Mesenchymal stem cell (in vitro differentiated cells and primary cell): ENCODE measurements at regions not wholly inside any gene's neighbourhood (a gene's known extent, or its start where the extent isn't known, plus 50 kb on each side); places are given as distances from the start of the nearest gene placed in this dataset.

Experiments
- DNase-seq: peaks from one replicate; pipeline ENCODE4 v3.0.0-alpha.2; 2013
- H2AFZ ChIP-seq: one replicate; pipeline ENCODE4 v1.6.1; 2013; ENCODE audit warnings: low read depth, mild to moderate bottlenecking, control low read depth, inconsistent platforms, low read length, moderate library complexity
- H2AK5ac ChIP-seq: 2 replicates; pipeline ENCODE4 v1.6.1; 2013; ENCODE audit warnings: low read length, moderate library complexity, mild to moderate bottlenecking, inconsistent platforms; ENCODE audit not compliant: severe bottlenecking
- H2BK120ac ChIP-seq: one replicate; pipeline ENCODE4 v1.6.1; 2013; ENCODE audit warnings: low read depth, mild to moderate bottlenecking, inconsistent platforms, low read length, moderate library complexity
- H2BK12ac ChIP-seq, 2 experiments: one replicate each; pipeline ENCODE4 v1.6.1; 2013; ENCODE audit warnings: inconsistent platforms in 2 of 2, low read length in 2 of 2, mild to moderate bottlenecking in 2 of 2, moderate library complexity in 2 of 2, control low read depth in 1 of 2
- H2BK15ac ChIP-seq: one replicate; pipeline ENCODE4 v1.6.1; 2013; ENCODE audit warnings: mild to moderate bottlenecking, low read depth, inconsistent platforms; ENCODE audit not compliant: poor library complexity, severe bottlenecking
- H2BK5ac ChIP-seq: 2 replicates; pipeline ENCODE4 v1.6.1; 2013; ENCODE audit warnings: low read depth, mild to moderate bottlenecking, low read length, control low read depth, inconsistent platforms; ENCODE audit not compliant: poor library complexity, severe bottlenecking
- H3K14ac ChIP-seq, 2 experiments: one replicate each; pipeline ENCODE4 v1.6.1; 2013; ENCODE audit warnings: inconsistent platforms in 2 of 2, low read length in 2 of 2, control low read depth in 1 of 2, mild to moderate bottlenecking in 1 of 2, moderate library complexity in 1 of 2
- H3K18ac ChIP-seq, 2 experiments: one replicate each; pipeline ENCODE4 v1.6.1; 2013; ENCODE audit warnings: inconsistent platforms in 2 of 2, low read length in 2 of 2, control low read depth in 1 of 2, low read depth in 1 of 2, mild to moderate bottlenecking in 1 of 2
- H3K23ac ChIP-seq, 2 experiments: one replicate each; pipeline ENCODE4 v1.6.1; 2013; ENCODE audit warnings: inconsistent platforms in 2 of 2, low read length in 2 of 2, mild to moderate bottlenecking in 2 of 2, moderate library complexity in 2 of 2, control low read depth in 1 of 2
- H3K27ac ChIP-seq: 2 replicates; pipeline ENCODE4 v1.5.1; 2013; ENCODE audit warnings: mild to moderate bottlenecking, moderate library complexity, low read length, control low read depth, inconsistent platforms; ENCODE audit not compliant: poor library complexity, severe bottlenecking
- H3K27me3 ChIP-seq, 2 experiments: 2 replicates each; pipeline versions ENCODE4 v1.6.1 to v1.7.0; 2013; ENCODE audit warnings: low read length in 2 of 2, mild to moderate bottlenecking in 2 of 2, moderate library complexity in 2 of 2, control low read depth in 1 of 2, inconsistent platforms in 1 of 2; ENCODE audit not compliant: control insufficient read depth in 1 of 2, insufficient read depth in 1 of 2
- H3K36me3 ChIP-seq, 2 experiments: 2 replicates each; pipeline versions ENCODE4 v1.6.1 to v1.7.0; 2013; ENCODE audit warnings: low read length in 2 of 2, control low read depth in 1 of 2, inconsistent platforms in 1 of 2, low read depth in 1 of 2, mild to moderate bottlenecking in 1 of 2; ENCODE audit not compliant: insufficient read depth in 2 of 2, control insufficient read depth in 1 of 2
- H3K4ac ChIP-seq, 2 experiments: one replicate each; pipeline ENCODE4 v1.6.1; 2013; ENCODE audit warnings: inconsistent platforms in 2 of 2, low read length in 2 of 2, mild to moderate bottlenecking in 2 of 2, moderate library complexity in 2 of 2, control low read depth in 1 of 2, low read depth in 1 of 2
- H3K4me1 ChIP-seq: 2 replicates; pipeline ENCODE4 v1.6.1; 2013; ENCODE audit warnings: low read depth, low read length, control low read depth; ENCODE audit not compliant: control insufficient read depth, insufficient read depth
- H3K4me2 ChIP-seq: 2 replicates; pipeline ENCODE4 v1.6.1; 2013; ENCODE audit warnings: low read length, mild to moderate bottlenecking, inconsistent platforms; ENCODE audit not compliant: poor library complexity, severe bottlenecking
- H3K4me3 ChIP-seq, 2 experiments: 2 replicates each; pipeline versions ENCODE4 v1.5.1 to v1.7.0; 2013; ENCODE audit warnings: low read length in 2 of 2, mild to moderate bottlenecking in 2 of 2, control low read depth in 1 of 2, low read depth in 1 of 2; ENCODE audit not compliant: insufficient read depth in 1 of 2
- H3K79me1 ChIP-seq: replicated peaks from 2 replicates; pipeline ENCODE4 v1.6.1; 2013; ENCODE audit warnings: mild to moderate bottlenecking, control low read depth, low read length, inconsistent platforms; ENCODE audit not compliant: poor library complexity, severe bottlenecking
- H3K9ac ChIP-seq: 2 replicates; pipeline ENCODE4 v1.7.0; 2013; ENCODE audit warnings: mild to moderate bottlenecking, low read length, moderate library complexity
- H3K9me3 ChIP-seq: 2 replicates; pipeline ENCODE4 v1.7.0; 2013; ENCODE audit warnings: mild to moderate bottlenecking, low read length; ENCODE audit not compliant: control insufficient read depth
- H4K8ac ChIP-seq: one replicate; pipeline ENCODE4 v1.6.1; 2013; ENCODE audit warnings: inconsistent platforms, mild to moderate bottlenecking, low read length, moderate library complexity
- H4K91ac ChIP-seq: one replicate; pipeline ENCODE4 v1.6.1; 2013; ENCODE audit warnings: mild to moderate bottlenecking, low read length, inconsistent platforms
- WGBS: methylation state at CpG from one replicate; pipeline ENCODE4 v1.1.7; 2013; ENCODE audit warnings: mixed read lengths; 5-methylcytosine and 5-hydroxymethylcytosine counted together

GRCh38 chr2:53576166-53576565 lies 191.4 kb upstream of the CHAC2 start:
- no peak overlapping the region for H3K14ac ChIP-seq
- H2BK12ac ChIP-seq = no peak overlapping the region
- no peaks in the 10 kb centered on the region for H3K9me3 ChIP-seq
- no peak overlapping the region for H3K9ac ChIP-seq
- DNase-seq = peak; percentile 6
- H3K18ac ChIP-seq = no peak overlapping the region
- no peak overlapping the region for H3K23ac ChIP-seq
- H2AFZ ChIP-seq = no peak overlapping the region
- no peaks in the 10 kb centered on the region for H3K79me1 ChIP-seq
- H3K27me3 ChIP-seq = no peaks in the 10 kb centered on the region
- no peak overlapping the region for H2BK15ac ChIP-seq
- WGBS = 14% methylated on average over 1 of the region's 3 CpGs
- H3K27ac ChIP-seq = no peak overlapping the region
- H3K4me2 ChIP-seq = no peak overlapping the region
- H2BK5ac ChIP-seq = no peak overlapping the region
- no peak overlapping the region for H2AK5ac ChIP-seq
- no peak overlapping the region for H3K4ac ChIP-seq
- no peak overlapping the region for H2BK120ac ChIP-seq
- H4K8ac ChIP-seq = no peak overlapping the region
- H3K4me1 ChIP-seq = no peaks in the 10 kb centered on the region
- H4K91ac ChIP-seq = no peak overlapping the region
- H3K4me3 ChIP-seq = no peak overlapping the region
- H3K36me3 ChIP-seq = no peaks in the 10 kb centered on the region

- Histone ChIP-seq H2BK5ac (no peak overlapping the region), H3K36me3 (no peaks in the 10 kb centered on the region), H4K91ac (no peak overlapping the region), H3K27me3 (no peaks in the 10 kb centered on the region), H2BK15ac (no peak overlapping the region), H2BK12ac (no peak overlapping the region), H3K4me2 (peak overlapping the region; percentile 25), H3K23ac (no peak overlapping the region), H3K18ac (no peak overlapping the region), H2AFZ (no peak overlapping the region), H3K4me1 (no peaks in the 10 kb centered on the region), H3K14ac (no peak overlapping the region), H3K4me3 (peak overlapping the region in 1 of 2 experiments; percentile 37), H3K79me1 (no peaks in the 10 kb centered on the region), H3K4ac (no peak overlapping the region), H3K27ac (no peak overlapping the region), H2BK120ac (no peak overlapping the region), H3K9me3 (no peaks in the 10 kb centered on the region), H2AK5ac (no peak overlapping the region), H4K8ac (no peak overlapping the region), H3K9ac (peak overlapping the region; percentile 38)
- DNase-seq = peak; percentile 2
- WGBS = 43% methylated on average over 6 of the region's 6 CpGs
Observed at GRCh38 chr2:53575721-53576124, 191.9 kb upstream of the CHAC2 start.

- Histone ChIP-seq H2BK12ac (no peak overlapping the region), H2AFZ (no peak overlapping the region), H3K4me2 (no peak overlapping the region), H3K36me3 (no peaks in the 10 kb centered on the region), H3K27ac (no peak overlapping the region), H3K4ac (no peak overlapping the region), H2BK120ac (no peak overlapping the region), H3K4me1 (no peaks in the 10 kb centered on the region), H4K8ac (no peak overlapping the region), H2BK15ac (no peak overlapping the region), H3K18ac (no peak overlapping the region), H3K14ac (no peak overlapping the region), H3K23ac (no peak overlapping the region), H2BK5ac (no peak overlapping the region), H3K27me3 (no peaks in the 10 kb centered on the region), H3K9me3 (no peaks in the 10 kb centered on the region), H3K9ac (no peak overlapping the region), H4K91ac (no peak overlapping the region), H3K79me1 (no peaks in the 10 kb centered on the region), H2AK5ac (no peak overlapping the region), H3K4me3 (no peak overlapping the region)
- no peak for DNase-seq
- WGBS = no CpG with 5 or more reads among the region's 1 CpG
Observed at GRCh38 chr2:53572696-53573095, 194.9 kb upstream of the CHAC2 start.

GRCh38 chr2:53569957-53570727 lies 197.5 kb upstream of the CHAC2 start:
- H2BK120ac ChIP-seq = no peak overlapping the region
- H3K18ac ChIP-seq = no peak overlapping the region
- no peak overlapping the region for H2BK15ac ChIP-seq
- no peak overlapping the region for H4K91ac ChIP-seq
- no peak overlapping the region for H3K23ac ChIP-seq
- H2BK5ac ChIP-seq = no peak overlapping the region
- H4K8ac ChIP-seq = no peak overlapping the region
- no peak overlapping the region for H3K4ac ChIP-seq
- H3K14ac ChIP-seq = no peak overlapping the region
- no peak for DNase-seq
- H2AK5ac ChIP-seq = no peak overlapping the region
- H3K4me2 ChIP-seq = no peak overlapping the region
- no peaks in the 10 kb centered on the region for H3K36me3 ChIP-seq
- no peak overlapping the region for H2BK12ac ChIP-seq
- no peak overlapping the region for H2AFZ ChIP-seq
- no peak overlapping the region for H3K27ac ChIP-seq
- H3K79me1 ChIP-seq = no peaks in the 10 kb centered on the region
- H3K9me3 ChIP-seq = no peaks in the 10 kb centered on the region
- H3K4me1 ChIP-seq = no peaks in the 10 kb centered on the region
- no peak overlapping the region for H3K4me3 ChIP-seq
- H3K9ac ChIP-seq = no peak overlapping the region
- 94% methylated on average over 12 of the region's 14 CpGs for WGBS
- no peaks in the 10 kb centered on the region for H3K27me3 ChIP-seq
